ENCODE measurements at regions not wholly inside any gene's neighbourhood (a gene's known extent, or its start where the extent isn't known, plus 50 kb on each side); places are given as distances from the start of the nearest gene placed in this dataset.

- DNase-seq (ENCODE audit: low read depth, low spot score), result no peak
- Histone ChIP-seq H3K9me3 (ENCODE audit: low read depth, low read length) (no peaks in the 10 kb centered on the region), H3K4me3 (no peak overlapping the region), H3K9ac (ENCODE audit: insufficient read length) (no peak overlapping the region), H3K36me3 (ENCODE audit: insufficient read depth, low read length) (no peaks in the 10 kb centered on the region), H3K27ac (no peak overlapping the region)
- TF ChIP-seq FOXP2 (optimal IDR thresholded peaks at IDR 0.05; ENCODE audit: control extremely low read depth, extremely low read length, insufficient read depth) (no peak), POLR2AphosphoS5 (IDR thresholded peaks at IDR 0.05; ENCODE audit: borderline replicate concordance, low read depth, low read length) (no peak), EZH2 (IDR thresholded peaks at IDR 0.05) (no peak)
These were observed 419.6 kb upstream of the MARCKS start for GRCh38 chr6:113437566-113437965.

GRCh38 chr6:113439866-113440265 is 417.3 kb upstream of the MARCKS start:
- TF ChIP-seq EZH2 (IDR thresholded peaks at IDR 0.05) (no peak), FOXP2 (optimal IDR thresholded peaks at IDR 0.05; ENCODE audit: control extremely low read depth, extremely low read length, insufficient read depth) (no peak), POLR2AphosphoS5 (IDR thresholded peaks at IDR 0.05; ENCODE audit: borderline replicate concordance, low read depth, low read length) (no peak)
- Histone ChIP-seq H3K4me3 (no peak overlapping the region), H3K27ac (no peak overlapping the region), H3K9me3 (ENCODE audit: low read depth, low read length) (no peaks in the 10 kb centered on the region), H3K9ac (ENCODE audit: insufficient read length) (no peak overlapping the region), H3K36me3 (ENCODE audit: insufficient read depth, low read length) (no peaks in the 10 kb centered on the region)
- no peak for DNase-seq (ENCODE audit: low read depth, low spot score)

GRCh38 chr6:113442040-113442439 is 415.1 kb upstream of the MARCKS start:
- TF ChIP-seq FOXP2 (optimal IDR thresholded peaks at IDR 0.05; ENCODE audit: control extremely low read depth, extremely low read length, insufficient read depth), result no peak
- TF ChIP-seq POLR2AphosphoS5 (IDR thresholded peaks at IDR 0.05; ENCODE audit: borderline replicate concordance, low read depth, low read length), result no peak
- TF ChIP-seq EZH2 (IDR thresholded peaks at IDR 0.05), result no peak
- no peak for DNase-seq (ENCODE audit: low read depth, low spot score)
- H3K36me3 ChIP-seq (ENCODE audit: insufficient read depth, low read length), result no peaks in the 10 kb centered on the region
- H3K27ac ChIP-seq, result no peak overlapping the region
- no peak overlapping the region for H3K4me3 ChIP-seq
- H3K9ac ChIP-seq (ENCODE audit: insufficient read length), result no peak overlapping the region
- no peaks in the 10 kb centered on the region for H3K9me3 ChIP-seq (ENCODE audit: low read depth, low read length)

GRCh38 chr6:113445201-113445600 is 411.9 kb upstream of the MARCKS start:
- no peak overlapping the region for H3K27ac ChIP-seq
- DNase-seq (ENCODE audit: low read depth, low spot score), result no peak
- no peaks in the 10 kb centered on the region for H3K36me3 ChIP-seq (ENCODE audit: insufficient read depth, low read length)
- H3K9me3 ChIP-seq (ENCODE audit: low read depth, low read length), result no peaks in the 10 kb centered on the region
- no peak overlapping the region for H3K9ac ChIP-seq (ENCODE audit: insufficient read length)
- TF ChIP-seq EZH2 (IDR thresholded peaks at IDR 0.05), result no peak
- TF ChIP-seq POLR2AphosphoS5 (IDR thresholded peaks at IDR 0.05; ENCODE audit: borderline replicate concordance, low read depth, low read length), result no peak
- no peak for TF ChIP-seq FOXP2 (optimal IDR thresholded peaks at IDR 0.05; ENCODE audit: control extremely low read depth, extremely low read length, insufficient read depth)
- H3K4me3 ChIP-seq, result no peak overlapping the region

DNA sequence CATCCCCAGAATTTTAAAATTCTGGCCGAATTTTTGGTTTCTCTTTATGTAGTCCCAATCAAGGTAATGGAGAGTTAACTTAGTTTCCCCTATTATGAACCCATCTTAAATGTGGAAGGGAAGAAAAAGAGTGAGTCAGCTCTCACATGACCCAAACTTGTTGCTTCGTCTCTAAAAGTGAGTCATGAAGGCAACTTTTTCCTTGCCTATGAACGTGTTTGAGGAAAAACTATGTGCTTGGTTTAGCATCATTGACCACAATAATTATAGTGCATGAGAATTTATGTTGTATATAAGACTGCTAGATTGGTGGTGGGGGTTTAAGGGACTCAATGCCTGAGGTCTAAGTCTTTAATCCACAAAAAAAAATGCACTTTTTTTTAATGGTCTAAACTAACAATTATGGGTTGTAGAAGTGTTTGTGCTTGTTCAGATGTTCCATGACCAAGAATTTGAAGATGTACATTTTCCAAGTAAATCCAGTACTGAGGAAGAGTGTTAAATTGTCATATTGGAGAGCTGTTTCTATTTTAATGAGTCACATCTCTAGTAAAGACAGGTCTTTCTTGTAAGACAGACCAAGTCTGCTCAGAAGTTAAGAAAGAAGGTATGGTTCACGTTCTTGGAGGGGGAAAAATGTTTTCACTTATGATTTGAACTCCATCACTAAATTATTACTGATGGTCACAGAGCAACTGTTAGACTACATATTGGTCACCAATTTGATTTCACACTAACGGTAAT is 409.9 kb upstream of the MARCKS start:
- no peak for DNase-seq (ENCODE audit: low read depth, low spot score)
- TF ChIP-seq EZH2 (IDR thresholded peaks at IDR 0.05) (no peak), FOXP2 (optimal IDR thresholded peaks at IDR 0.05; ENCODE audit: control extremely low read depth, extremely low read length, insufficient read depth) (no peak), POLR2AphosphoS5 (IDR thresholded peaks at IDR 0.05; ENCODE audit: borderline replicate concordance, low read depth, low read length) (no peak)
- Histone ChIP-seq H3K36me3 (ENCODE audit: insufficient read depth, low read length) (no peaks in the 10 kb centered on the region), H3K4me3 (no peak overlapping the region), H3K9ac (ENCODE audit: insufficient read length) (no peak overlapping the region), H3K9me3 (ENCODE audit: low read depth, low read length) (no peaks in the 10 kb centered on the region), H3K27ac (no peak overlapping the region)

GRCh38 chr6:113449051-113449450 is 408.1 kb upstream of the MARCKS start:
- no peak overlapping the region for H3K4me3 ChIP-seq
- TF ChIP-seq EZH2 (IDR thresholded peaks at IDR 0.05) (no peak), POLR2AphosphoS5 (IDR thresholded peaks at IDR 0.05; ENCODE audit: borderline replicate concordance, low read depth, low read length) (no peak), FOXP2 (optimal IDR thresholded peaks at IDR 0.05; ENCODE audit: control extremely low read depth, extremely low read length, insufficient read depth) (no peak)
- DNase-seq (ENCODE audit: low read depth, low spot score), result no peak

DNA sequence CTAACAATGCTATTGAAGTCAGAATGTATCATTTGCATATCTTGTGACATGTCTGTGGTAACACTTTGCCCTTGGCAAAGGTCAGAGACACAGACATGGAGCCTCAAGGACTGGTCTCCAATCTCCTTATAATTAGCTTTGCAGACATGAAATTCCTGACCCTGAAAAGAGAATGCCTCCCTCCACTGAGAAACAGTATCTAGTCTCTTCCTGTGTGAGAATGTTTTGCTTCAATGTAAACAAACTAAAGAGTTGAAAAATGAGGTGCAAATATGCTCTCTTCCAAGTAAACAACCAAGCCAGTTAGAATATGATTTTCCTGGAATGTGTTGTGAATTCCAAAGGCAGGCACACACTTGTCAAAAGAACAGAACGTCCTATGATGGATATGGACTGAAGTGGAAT is 407.1 kb upstream of the MARCKS start:
- Histone ChIP-seq H3K27ac (no peak overlapping the region), H3K9me3 (ENCODE audit: low read depth, low read length) (no peaks in the 10 kb centered on the region), H3K9ac (ENCODE audit: insufficient read length) (no peak overlapping the region), H3K4me3 (no peak overlapping the region), H3K36me3 (ENCODE audit: insufficient read depth, low read length) (no peaks in the 10 kb centered on the region)
- TF ChIP-seq FOXP2 (optimal IDR thresholded peaks at IDR 0.05; ENCODE audit: control extremely low read depth, extremely low read length, insufficient read depth), result no peak
- no peak for DNase-seq (ENCODE audit: low read depth, low spot score)

More at GRCh38 chr6:113449051-113449450, 408.1 kb upstream of the MARCKS start:
- Histone ChIP-seq H3K9me3 (ENCODE audit: low read depth, low read length) (no peaks in the 10 kb centered on the region), H3K36me3 (ENCODE audit: insufficient read depth, low read length) (no peaks in the 10 kb centered on the region), H3K9ac (ENCODE audit: insufficient read length) (no peak overlapping the region), H3K27ac (no peak overlapping the region)

DNA sequence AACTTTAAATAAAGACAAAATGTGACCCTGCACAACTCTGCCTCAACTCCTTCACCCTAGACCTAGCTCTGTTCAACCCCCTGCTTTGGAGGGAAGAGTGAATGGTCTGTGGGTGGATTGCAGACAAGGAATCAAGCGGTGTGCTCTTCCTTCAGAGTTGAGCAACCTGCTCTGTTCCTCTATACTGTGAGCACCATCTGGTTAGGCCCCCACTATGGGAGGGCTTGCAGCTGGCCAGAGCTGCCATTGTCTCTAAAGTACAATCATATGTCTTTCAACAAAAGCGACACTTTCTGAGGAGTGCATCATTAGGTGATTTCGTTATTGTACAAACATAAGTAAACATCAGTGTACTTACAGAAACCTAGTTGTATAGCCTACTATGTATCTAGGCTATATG is 406.1 kb upstream of the MARCKS start:
- Histone ChIP-seq H3K9me3 (ENCODE audit: low read depth, low read length) (no peaks in the 10 kb centered on the region), H3K36me3 (ENCODE audit: insufficient read depth, low read length) (no peaks in the 10 kb centered on the region), H3K9ac (ENCODE audit: insufficient read length) (no peak overlapping the region), H3K4me3 (no peak overlapping the region), H3K27ac (no peak overlapping the region)
- DNase-seq (ENCODE audit: low read depth, low spot score), result no peak
- TF ChIP-seq FOXP2 (optimal IDR thresholded peaks at IDR 0.05; ENCODE audit: control extremely low read depth, extremely low read length, insufficient read depth), result no peak
- no peak for TF ChIP-seq POLR2AphosphoS5 (IDR thresholded peaks at IDR 0.05; ENCODE audit: borderline replicate concordance, low read depth, low read length)
- no peak for TF ChIP-seq EZH2 (IDR thresholded peaks at IDR 0.05)

GRCh38 chr6:113457198-113457597 is 399.9 kb upstream of the MARCKS start:
- DNase-seq (ENCODE audit: low read depth, low spot score), result no peak
- TF ChIP-seq EZH2 (IDR thresholded peaks at IDR 0.05), result no peak
- TF ChIP-seq POLR2AphosphoS5 (IDR thresholded peaks at IDR 0.05; ENCODE audit: borderline replicate concordance, low read depth, low read length), result no peak
- TF ChIP-seq FOXP2 (optimal IDR thresholded peaks at IDR 0.05; ENCODE audit: control extremely low read depth, extremely low read length, insufficient read depth), result no peak
- Histone ChIP-seq H3K36me3 (ENCODE audit: insufficient read depth, low read length) (no peaks in the 10 kb centered on the region), H3K9ac (ENCODE audit: insufficient read length) (no peak overlapping the region), H3K9me3 (ENCODE audit: low read depth, low read length) (no peaks in the 10 kb centered on the region), H3K4me3 (no peak overlapping the region), H3K27ac (no peak overlapping the region)

Measured in SK-N-MC (cell line).